Esophagus muscularis mucosa (tissue), 4 donors: ENCODE measurements at regions not wholly inside any gene's neighbourhood (a gene's known extent, or its start where the extent isn't known, plus 50 kb on each side); places are given as distances from the start of the nearest gene placed in this dataset.
"Not testable (repeated sequence)": the region's sequence is repeated elsewhere in the genome, so short reads cannot be mapped to it uniquely, and the experiment has no call there.

Experiments
- DNase-seq: peaks from one replicate; pipeline ENCODE4 v3.0.0-alpha.2; 2017; ENCODE audit errors: extremely low spot score
- H3K27ac ChIP-seq, 4 donors: fragments of 200-600 bp; sonication (generic); replicated peaks in 1 of 4; 1 replicate in 3 of 4; 2 replicates in 1 of 4; pipeline ENCODE4 v1.5.1; 2016 to 2019; ENCODE audit warnings: mild to moderate bottlenecking in 1 of 4
- H3K27me3 ChIP-seq, 4 donors: fragments of 200-600 bp; sonication (generic); one replicate each; pipeline versions ENCODE4 v1.5.1 to v1.6.0; 2016 to 2019
- H3K36me3 ChIP-seq, 4 donors: fragments of 200-600 bp; sonication (generic); one replicate each; pipeline ENCODE4 v1.5.1; 2016 to 2019
- H3K4me1 ChIP-seq, 4 donors: fragments of 200-600 bp; sonication (generic); one replicate each; pipeline ENCODE4 v1.5.1; 2016 to 2019
- H3K4me3 ChIP-seq, 4 donors: fragments of 200-600 bp; sonication (generic); 1 replicate in 2 of 4; 2 replicates in 2 of 4; pipeline ENCODE4 v1.5.1; 2016 to 2019; ENCODE audit warnings: mild to moderate bottlenecking in 4 of 4, moderate library complexity in 1 of 4
- H3K9me3 ChIP-seq, 4 donors: fragments of 200-600 bp; sonication (generic); 1 replicate in 3 of 4; 2 replicates in 1 of 4; pipeline ENCODE4 v1.5.1; 2016 to 2019
- EP300 ChIP-seq: sonication (generic); formaldehyde crosslinking; IDR thresholded peaks from one replicate; pipeline ENCODE4 v1.6.1; 2017; ENCODE audit warnings: antibody characterized with exemption
- POLR2A ChIP-seq: fragments of 450-650 bp; IDR thresholded peaks from one replicate; pipeline ENCODE4 v1.6.1; 2017; ENCODE audit warnings: antibody characterized with exemption, moderate library complexity, mild to moderate bottlenecking, low read depth
- POLR2AphosphoS5 ChIP-seq, 2 donors: sonication (generic); formaldehyde crosslinking; IDR thresholded peaks; one replicate each; pipeline ENCODE4 v1.6.1; 2017; ENCODE audit warnings: antibody characterized with exemption in 2 of 2
- WGBS: methylation state at CpG from one replicate; pipeline ENCODE4 v1.1.5; 2018; 5-methylcytosine and 5-hydroxymethylcytosine counted together
- intact Hi-C: fragments of 100-400 bp; cut with DNase I; formaldehyde crosslinking; loops from one replicate; pipeline ENCODE4 v1.15.1; 2023
- TF ChIP-seq, protein P1 (sequence below), 3 experiments: fragments of 200-600 bp in 2 of 3; fragments of 450-650 bp in 1 of 3; sonication (generic) in 2 of 3; IDR thresholded peaks; one replicate each; pipeline ENCODE4 v1.5.1; 2017 to 2019; ENCODE audit warnings: antibody characterized with exemption in 3 of 3, mild to moderate bottlenecking in 2 of 3, moderate library complexity in 1 of 3

DNA sequence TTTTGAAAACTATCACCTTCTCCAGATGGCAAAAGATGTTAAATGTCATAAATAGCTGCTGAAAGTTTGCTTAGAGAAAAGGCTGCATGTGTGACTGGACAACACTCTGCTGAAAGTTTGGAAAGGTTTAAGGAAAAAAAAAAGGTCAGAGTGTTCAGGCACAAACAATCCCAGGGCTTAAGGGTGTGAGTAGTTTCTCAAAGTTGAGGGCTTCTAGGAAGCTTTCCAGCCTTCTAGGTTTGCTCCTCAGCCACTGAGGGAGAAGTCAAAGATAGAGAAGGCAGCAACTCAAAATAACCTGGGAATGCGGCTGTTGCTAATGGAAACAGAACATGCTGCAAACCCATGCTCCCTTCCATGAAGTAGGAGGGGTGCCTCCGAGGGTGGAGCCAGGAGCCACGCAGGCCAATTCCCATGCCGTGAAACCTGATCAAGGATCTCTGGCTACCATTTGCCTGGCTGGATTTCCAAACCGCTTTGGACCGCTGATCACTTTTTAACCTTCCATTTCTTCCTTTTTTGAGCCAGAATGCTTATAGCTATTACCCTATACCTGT, 88.0 kb downstream of the TEX51 start:
- Histone ChIP-seq H3K27me3 (no peaks in the 10 kb centered on the region), H3K4me3 (no peak overlapping the region), H3K9me3 (no peaks in the 10 kb centered on the region), H3K36me3 (no peaks in the 10 kb centered on the region), H3K4me1 (peaks cover 0 to 9% (median 0%) of the 10 kb centered on the region in 4 donors), H3K27ac (no peak overlapping the region)
- TF ChIP-seq EP300 (no peak), POLR2A (no peak), POLR2AphosphoS5 (IDR thresholded peaks at IDR 0.05) (no peak)
- TF ChIP-seq, protein P1, sequence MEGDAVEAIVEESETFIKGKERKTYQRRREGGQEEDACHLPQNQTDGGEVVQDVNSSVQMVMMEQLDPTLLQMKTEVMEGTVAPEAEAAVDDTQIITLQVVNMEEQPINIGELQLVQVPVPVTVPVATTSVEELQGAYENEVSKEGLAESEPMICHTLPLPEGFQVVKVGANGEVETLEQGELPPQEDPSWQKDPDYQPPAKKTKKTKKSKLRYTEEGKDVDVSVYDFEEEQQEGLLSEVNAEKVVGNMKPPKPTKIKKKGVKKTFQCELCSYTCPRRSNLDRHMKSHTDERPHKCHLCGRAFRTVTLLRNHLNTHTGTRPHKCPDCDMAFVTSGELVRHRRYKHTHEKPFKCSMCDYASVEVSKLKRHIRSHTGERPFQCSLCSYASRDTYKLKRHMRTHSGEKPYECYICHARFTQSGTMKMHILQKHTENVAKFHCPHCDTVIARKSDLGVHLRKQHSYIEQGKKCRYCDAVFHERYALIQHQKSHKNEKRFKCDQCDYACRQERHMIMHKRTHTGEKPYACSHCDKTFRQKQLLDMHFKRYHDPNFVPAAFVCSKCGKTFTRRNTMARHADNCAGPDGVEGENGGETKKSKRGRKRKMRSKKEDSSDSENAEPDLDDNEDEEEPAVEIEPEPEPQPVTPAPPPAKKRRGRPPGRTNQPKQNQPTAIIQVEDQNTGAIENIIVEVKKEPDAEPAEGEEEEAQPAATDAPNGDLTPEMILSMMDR (IDR thresholded peaks at IDR 0.05) = no peak
- intact Hi-C loops = no loop called here
- DNase-seq = peak; percentile 57
- WGBS = 65% methylated on average over 6 of the region's 6 CpGs

DNA sequence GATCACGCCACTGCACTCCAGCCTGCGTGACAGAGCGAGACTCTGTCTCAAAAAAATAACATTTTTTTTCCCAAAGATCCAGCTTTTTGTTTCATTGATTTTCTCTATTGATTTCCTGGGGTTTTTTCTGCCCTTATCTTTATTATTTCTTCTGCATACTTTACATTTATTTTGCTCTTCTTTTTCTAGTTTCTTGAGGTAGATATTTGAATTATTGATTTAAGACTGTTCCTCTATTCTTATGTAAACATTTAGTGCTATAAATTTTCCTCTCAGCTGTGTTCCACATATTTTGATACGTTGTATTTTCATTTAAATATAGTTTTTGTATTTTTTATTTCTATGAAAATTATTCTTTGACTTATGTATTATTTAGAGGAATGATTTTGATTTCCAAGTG, 89.8 kb downstream of the TEX51 start:
- Histone ChIP-seq H3K9me3 (no peaks in the 10 kb centered on the region), H3K4me1 (peaks cover 0 to 9% (median 0%) of the 10 kb centered on the region in 4 donors), H3K36me3 (no peaks in the 10 kb centered on the region), H3K27ac (no peak overlapping the region), H3K4me3 (no peak overlapping the region), H3K27me3 (peaks cover 0 to 10% (median 0%) of the 10 kb centered on the region in 4 donors)
- intact Hi-C loops = no loop called here
- no peak for DNase-seq
- TF ChIP-seq, protein P1 (IDR thresholded peaks at IDR 0.05) = no peak
- TF ChIP-seq POLR2A = no peak
- no peak for TF ChIP-seq POLR2AphosphoS5 (IDR thresholded peaks at IDR 0.05)
- no peak for TF ChIP-seq EP300
- 64% methylated on average over 4 of the region's 4 CpGs for WGBS

DNA sequence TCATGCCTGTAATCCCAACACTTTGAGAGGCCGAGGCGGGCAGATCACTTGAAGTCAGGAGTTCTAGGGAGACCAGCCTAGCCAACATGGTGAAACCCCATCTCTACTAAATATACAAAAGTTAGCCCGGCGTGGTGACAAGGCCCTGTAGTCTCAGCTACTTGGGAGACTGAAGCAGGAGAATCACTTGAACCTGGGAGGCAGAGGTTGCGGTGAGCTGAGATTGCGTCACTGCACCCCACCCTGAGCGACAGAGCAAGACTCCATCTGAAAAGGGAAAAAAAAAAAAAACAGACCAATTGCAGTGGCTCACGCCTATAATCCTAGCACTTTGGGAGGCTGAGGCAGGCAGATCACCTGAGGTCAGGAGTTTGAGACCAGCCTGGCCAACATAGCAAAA, 90.4 kb downstream of the TEX51 start:
- over 99% methylated on average over 8 of the region's 8 CpGs for WGBS
- peaks cover 0 to 13% (median 0%) of the 10 kb centered on the region in 4 donors for H3K27me3 ChIP-seq
- intact Hi-C loops = not testable (repeated sequence)

DNA sequence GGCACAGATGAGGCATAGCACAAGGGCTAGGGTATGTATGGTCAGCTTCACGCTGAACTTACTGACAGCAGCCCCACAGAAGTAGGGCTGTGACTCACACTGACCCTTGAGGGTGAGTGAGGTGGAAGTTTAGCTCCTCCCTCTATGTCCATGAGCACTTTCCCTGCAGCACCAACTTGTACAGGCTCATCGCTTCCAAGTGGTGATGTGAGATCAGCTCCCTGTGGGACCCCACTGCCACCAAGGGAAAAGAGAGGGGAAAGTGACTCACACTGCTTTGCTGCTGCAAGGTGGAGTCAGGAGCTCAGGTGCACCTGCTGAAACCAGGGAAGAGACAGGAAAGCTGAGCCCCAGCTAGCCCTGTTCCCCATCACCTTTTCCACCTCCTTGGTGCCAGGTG, 91.5 kb downstream of the TEX51 start:
- Histone ChIP-seq H3K27ac (no peak overlapping the region), H3K9me3 (no peaks in the 10 kb centered on the region), H3K36me3 (no peaks in the 10 kb centered on the region), H3K27me3 (peaks cover 0 to 13% (median 0%) of the 10 kb centered on the region in 4 donors), H3K4me3 (no peak overlapping the region), H3K4me1 (peaks cover 0 to 9% (median 0%) of the 10 kb centered on the region in 4 donors)
- 96% methylated on average over 2 of the region's 2 CpGs for WGBS
- peak; percentile 80 for DNase-seq
- intact Hi-C loops = no loop called here
- TF ChIP-seq EP300 = no peak
- no peak for TF ChIP-seq POLR2AphosphoS5 (IDR thresholded peaks at IDR 0.05)
- no peak for TF ChIP-seq POLR2A
- TF ChIP-seq, protein P1 (IDR thresholded peaks at IDR 0.05) = no peak

More for the DNA sequence above, 90.4 kb downstream of the TEX51 start:
- H3K36me3 ChIP-seq, H3K9me3 ChIP-seq, H3K4me1 ChIP-seq, DNase-seq, H3K4me3 ChIP-seq, H3K27ac ChIP-seq: not testable (repeated sequence)

DNA sequence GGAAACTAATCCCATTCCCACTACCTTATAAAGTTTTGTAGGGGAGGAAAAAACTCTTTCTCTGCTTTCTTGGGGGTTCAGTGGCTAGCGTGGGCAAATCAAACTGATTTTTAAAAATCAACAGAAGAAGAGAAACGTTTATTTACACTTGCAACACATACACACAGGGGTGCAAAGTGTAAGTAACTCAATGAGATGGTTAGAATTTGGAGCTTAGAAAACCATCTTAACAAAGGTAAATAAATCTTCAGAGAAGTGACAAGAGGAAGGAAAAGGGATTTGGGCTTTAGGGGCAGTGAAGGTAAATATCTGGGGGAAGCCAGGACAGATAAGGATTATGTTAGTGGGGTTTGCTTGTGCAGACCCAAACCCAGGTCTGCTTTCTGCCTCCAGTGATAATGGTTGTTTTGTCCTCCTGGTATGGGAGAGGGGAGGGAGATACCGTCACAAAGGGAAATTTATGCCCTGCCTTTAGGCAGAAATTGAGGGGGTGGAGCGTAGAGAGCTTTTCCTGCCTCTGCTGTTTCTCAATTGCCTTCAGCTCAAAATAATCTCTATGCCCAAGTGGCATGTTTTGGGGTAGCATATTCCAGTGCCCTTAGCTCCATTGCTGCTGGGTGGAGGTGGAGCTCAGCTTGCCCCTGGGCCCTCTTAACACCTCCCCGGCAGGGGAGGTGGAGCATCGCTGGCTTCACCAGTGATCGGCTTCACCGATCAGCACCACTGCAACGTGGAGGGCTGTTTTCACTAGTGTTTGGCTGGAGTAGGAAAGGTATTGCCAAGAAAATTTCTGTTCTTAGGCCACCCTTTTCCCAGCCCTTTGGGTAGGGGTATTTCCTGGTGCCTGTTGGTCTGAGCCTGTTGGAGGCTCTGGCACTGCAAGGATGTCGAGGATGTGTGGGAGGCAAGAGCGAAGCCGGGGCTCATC, 92.2 kb downstream of the TEX51 start:
- intact Hi-C loops = no loop called here
- DNase-seq = peak; percentile 50
- H3K27ac ChIP-seq = no peak overlapping the region
- TF ChIP-seq POLR2AphosphoS5 (IDR thresholded peaks at IDR 0.05) (no peak), POLR2A (no peak), EP300 (no peak)
- TF ChIP-seq, protein P1 (IDR thresholded peaks at IDR 0.05) = no peak
- WGBS = 73% methylated on average over 8 of the region's 12 CpGs
- H3K4me1 ChIP-seq = peaks cover 0 to 9% (median 0%) of the 10 kb centered on the region in 4 donors
- H3K36me3 ChIP-seq = no peaks in the 10 kb centered on the region
- no peak overlapping the region for H3K4me3 ChIP-seq
- H3K27me3 ChIP-seq = peaks cover 0 to 13% (median 0%) of the 10 kb centered on the region in 4 donors
- no peaks in the 10 kb centered on the region for H3K9me3 ChIP-seq
